ENCODE measurements at regions not wholly inside any gene's neighbourhood (a gene's known extent, or its start where the extent isn't known, plus 50 kb on each side); places are given as distances from the start of the nearest gene placed in this dataset.
"Not testable (repeated sequence)": the region's sequence is repeated elsewhere in the genome, so short reads cannot be mapped to it uniquely, and the experiment has no call there.

DNA sequence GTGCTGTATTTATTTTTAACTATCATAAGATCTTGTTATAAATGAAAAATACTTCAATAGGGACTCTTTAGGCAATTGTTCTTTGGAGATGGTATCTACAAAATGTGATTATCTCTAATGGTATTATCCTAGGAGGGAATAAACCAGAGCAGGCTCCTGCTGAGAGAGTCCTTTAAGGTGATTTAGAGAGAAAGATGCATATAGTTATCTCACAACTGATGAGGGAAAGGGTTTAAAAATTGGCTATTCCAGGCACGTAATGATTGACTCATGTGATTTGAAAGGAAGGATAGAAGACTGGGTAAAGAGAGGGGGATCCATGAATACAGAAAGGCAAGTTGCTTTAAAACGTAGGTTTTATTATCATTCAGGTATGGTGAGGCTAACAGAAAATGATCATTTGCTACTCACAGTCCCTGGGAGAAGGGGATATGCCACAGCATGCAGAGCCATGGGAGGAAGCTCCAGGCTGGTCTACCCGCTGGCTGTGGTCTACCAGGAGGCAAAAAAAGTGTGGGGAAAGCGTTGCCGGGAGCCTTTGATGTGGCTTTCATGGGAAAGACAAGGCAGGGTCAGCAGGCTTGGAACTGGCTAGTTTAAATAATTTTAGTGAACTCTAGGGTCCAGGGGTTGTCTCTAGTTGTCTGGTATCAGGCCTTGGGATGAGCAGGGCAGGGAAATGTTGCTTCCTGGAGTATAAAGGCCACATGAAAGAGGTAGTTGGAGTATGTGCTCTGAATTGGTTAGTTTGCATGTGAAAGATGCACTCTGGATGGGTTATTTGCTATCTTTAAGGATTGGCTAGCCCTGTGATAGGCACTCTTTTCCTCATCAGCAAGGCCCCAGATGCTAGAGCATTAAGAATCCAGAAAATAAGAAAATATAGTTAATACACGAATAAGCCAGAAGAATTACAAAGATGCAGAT lies 798.4 kb upstream of the GRM7 start:
- no peak for DNase-seq

DNA sequence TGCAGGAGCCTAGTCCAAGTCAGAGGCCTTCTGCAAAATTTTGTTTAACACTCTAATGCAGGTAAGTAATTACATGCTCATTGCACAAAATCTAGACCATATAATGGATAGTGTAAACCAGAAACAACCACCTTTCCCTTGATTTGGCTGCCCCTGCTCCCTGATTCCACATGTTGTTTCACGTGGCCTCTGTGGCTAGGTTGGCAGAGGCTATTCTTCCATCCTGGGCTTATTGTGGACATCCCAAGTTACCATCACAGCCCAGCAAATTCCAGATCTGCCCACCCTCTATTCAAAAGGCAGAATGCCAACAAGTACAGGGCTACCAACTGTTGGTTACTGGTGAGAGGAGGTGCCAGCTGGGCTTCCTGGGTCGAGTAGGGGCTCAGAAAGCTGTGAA lies 794.5 kb upstream of the GRM7 start:
- DNase-seq = no peak

DNA sequence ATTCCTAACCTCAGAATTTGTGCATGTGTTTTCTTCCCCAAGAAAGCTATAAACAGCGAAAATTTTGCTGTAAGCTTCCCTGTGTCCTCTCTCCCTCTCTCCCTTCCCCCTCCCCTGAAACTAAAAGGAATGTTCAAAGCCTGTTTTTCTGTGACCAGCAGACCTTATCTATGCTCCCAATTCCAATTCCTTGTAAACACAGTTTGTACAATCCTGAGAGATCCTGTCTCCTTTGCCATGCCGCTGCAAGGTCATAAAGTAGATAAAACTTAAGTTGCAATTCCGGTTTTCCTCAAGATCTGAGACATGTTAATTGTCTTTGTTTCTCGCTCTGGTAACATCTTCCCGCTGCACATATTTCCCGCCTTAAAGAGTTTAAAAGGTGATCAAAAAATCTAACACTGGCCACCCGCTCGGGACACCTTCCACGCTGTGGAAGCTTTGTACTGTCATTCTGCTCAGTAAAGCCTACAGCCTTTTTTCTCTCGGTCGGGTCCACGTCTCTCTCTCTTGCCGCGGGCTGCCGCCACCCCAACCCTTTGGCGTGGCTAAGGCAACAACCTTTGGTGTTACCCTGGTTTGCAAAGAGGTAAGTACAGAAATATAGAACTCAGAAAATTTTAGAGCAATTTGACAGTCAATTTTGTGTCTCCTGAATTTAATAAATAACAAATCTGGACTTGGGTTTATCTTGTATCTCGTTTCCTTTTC lies 793.9 kb upstream of the GRM7 start:
- DNase-seq = not testable (repeated sequence)

DNA sequence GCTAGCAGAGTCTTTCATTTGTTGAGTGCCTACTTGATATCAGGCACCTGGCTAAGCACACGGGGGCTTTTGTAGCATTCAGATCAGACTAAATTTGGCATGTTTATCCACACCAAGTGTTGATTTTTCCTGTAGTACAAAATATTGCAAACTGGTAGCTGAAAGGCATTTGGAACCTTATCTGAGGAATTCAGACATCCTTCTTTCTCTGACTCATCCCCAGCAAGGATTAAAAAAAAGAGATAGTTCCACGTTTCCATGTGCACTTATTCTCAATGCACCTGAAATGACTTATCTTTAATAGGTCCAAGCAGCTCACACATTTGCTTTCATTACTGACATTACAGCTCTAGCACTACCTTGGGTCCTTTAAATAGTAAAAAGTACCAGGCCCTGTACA lies 786.0 kb upstream of the GRM7 start:
- no peak for DNase-seq

DNA sequence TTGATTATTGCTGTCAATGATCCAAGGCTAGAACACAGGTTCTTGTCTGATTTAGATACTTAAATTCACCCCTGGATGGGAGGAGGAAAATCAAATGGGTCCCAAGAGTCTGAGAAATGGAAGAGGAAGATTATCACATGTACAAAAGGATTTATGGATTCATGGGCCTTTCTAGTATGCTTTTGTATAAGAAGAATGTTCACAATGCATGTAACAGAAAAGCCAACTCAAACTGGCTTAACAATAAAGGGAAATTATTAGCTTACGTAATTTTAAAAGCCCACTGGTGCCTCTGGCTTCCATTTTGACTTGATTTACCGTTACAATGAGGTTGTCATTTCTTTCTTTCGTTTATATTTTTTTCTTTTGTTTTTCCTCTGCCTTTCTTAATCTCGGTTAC lies 782.5 kb upstream of the GRM7 start:
- no peak for DNase-seq

DNA sequence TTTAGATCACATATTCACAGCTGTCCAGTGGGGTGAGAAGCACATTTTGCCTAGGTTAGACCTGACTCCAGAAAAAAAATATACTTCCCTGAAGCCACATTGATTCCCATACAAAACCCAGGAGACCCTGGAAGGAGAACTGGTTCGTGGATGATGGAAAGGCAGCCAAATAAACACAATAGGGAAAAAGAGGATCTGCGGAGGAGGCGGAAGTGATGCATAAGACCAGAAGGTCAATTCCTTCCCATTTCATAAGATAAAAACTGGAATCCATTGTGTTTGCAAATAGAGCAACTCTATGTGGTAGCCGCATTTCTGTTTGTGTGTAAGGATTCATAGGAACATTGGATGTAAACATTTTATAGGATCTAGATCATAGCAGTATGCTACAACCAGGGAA lies 781.9 kb upstream of the GRM7 start:
- DNase-seq = no peak

DNA sequence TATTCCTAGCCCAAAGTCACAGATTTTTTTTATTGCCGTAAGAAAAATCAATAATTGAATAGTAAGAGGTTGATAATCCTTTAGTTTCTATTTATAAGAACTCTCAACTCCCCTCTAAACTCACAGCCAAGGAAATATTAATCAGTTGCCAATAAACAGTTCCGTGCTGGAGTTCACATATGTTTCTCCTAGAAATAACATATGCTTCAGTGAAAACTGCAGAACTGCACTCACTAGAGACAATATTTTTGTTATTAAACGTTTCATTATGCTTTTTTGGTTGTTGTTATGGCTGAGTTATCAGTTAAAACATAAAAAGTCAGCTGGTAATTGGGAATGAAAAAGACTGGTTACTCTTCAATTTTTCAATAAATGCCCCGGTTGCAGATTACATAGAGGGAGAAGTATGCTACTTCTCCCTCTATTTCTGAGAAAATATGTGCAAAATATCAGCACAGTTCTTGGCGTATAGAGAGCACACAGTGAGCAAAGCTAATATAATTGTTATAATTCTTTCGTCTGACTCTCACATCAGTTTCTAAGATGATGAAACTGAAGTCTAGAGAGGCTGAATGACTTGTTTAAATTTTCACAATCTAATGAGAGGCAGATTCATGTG lies 781.2 kb upstream of the GRM7 start:
- DNase-seq = no peak

DNA sequence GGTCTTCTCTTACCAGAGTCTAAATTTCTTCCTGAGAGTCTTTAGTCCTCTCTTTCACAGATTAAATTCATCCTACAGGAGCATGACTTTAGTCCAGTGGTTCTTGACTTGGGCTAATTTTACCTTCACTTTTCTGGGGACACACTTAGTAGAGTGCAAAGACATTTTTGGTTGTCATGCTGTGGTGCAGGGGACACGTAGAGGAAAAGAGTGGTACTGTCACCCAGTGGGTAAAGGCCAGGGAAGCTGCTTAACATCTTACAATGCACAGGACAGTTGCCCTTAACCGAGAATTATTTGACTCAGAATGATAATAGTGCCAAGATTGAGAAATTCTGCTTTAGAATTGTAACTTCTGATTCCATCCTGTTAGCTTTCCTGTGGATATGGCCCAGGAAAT lies 772.5 kb upstream of the GRM7 start:
- DNase-seq = no peak

DNA sequence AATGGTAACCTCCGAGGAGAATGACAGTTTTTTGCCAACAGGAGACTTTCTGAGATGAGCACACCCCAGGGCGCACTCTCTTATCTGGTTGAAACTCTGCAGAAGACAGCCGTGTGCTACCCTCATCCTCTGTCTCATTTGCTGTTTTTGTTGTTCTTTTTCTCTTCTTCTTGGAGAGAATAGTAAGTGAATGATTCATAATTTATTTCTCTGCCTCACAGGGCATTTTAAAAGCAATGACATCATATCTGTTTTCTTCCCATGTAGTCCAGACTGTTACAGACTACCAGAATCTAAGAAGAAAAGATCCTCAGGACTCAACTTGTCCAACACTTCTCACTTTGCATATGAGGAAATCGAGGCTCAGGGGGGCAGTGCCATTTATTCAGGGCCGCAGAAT lies 771.1 kb upstream of the GRM7 start:
- DNase-seq = no peak

DNA sequence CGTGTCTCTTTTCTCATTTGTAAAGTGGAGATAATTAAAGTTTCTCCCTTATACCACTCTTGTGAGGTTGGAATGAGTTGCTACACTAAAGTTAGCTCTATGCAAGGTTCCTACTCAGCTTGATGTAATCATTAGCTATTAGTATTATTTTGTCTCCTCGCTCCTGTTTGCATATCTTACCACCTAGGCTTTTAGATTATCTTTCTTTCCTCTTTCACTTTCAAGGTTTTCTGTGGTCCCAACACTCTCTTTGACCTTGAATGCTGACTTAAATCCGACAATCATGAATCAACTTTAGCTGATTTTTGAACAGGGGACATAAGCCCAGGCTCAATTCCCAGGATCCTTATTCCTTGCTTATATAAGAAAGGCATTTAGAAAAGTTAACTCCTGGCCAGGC lies 769.7 kb upstream of the GRM7 start:
- DNase-seq = no peak

DNA sequence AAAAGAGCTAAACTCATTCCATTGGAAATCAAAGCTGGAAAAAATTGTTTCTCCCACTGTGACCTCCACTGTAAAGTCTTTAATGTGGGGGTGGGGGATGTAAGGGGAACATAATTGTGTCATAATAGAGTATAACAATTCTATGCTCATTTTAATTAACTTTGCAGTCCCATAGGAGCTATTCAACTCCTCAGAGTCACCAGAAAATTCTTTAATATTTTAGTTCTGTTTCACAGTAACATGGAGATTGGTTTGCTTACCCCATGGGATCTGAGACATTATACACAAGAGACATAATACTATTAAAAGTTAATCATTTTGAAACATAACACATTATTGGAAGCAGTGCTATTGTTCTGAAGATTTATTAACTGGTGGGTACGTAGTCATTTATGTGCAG lies 765.9 kb upstream of the GRM7 start:
- DNase-seq = no peak

DNA sequence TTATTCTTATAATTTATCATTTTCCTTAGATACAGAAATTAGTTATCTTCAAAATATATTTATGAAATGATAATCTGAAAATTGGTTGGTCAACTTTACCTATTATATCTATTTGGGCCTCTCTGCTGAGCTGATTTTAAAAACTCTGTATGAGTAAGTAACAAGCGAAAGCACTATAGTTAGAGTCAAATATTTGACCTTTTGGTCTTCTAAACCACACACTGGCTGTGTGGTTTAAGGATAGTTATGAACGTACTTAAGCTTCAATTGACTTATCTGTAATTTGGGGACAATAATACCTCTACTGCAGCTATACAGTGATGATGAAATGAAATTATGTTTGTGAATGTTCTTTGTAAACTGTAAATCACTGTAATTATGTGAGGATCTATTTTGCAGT lies 763.9 kb upstream of the GRM7 start:
- no peak for DNase-seq

DNA sequence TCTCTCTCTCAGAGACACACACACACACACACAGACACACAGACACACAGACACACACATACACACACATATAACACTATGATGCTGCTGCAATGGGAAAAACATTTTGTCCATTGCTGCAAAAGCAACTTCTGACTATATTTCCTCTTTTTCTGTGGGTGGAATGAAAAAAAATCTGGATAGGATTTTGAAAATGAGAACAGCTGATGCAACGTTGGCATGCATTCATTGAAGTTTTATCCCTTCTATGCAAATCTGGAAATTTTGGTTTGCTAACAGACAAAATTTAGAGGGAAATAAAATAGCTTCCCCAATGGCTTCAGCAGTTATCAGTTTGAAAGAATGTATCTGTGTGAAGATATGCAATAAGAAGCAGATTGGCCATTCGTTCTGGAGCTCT lies 763.4 kb upstream of the GRM7 start:
- no peak for DNase-seq

DNA sequence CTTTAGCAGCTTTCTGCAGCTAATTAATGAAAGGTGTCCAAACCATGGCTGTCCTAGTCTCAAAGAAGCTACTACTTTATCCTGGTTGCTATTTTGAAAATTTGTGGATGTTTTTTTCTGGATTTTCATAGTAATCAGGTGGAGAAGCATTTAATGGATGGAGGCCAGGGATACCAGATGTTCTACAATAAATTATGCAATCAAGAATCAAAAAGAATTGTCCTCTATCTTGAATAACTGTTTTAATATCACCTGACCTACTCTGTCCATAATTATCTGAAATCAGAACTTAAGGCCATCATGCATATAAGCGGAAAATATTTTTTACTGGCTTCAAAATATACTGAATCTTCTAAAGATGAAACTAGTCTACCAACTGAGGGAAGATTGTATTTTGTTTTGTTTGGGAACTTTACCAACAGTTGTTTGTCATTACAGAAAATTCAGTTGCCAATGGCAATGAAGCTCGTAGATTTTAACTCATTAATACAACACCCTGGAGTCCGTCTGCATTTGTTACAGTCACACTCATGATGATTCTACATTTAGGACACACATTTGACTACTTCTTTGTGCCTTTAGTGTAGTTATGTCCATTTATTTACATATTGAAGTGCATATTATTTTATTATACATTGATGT lies 762.3 kb upstream of the GRM7 start:
- no peak for DNase-seq

DNA sequence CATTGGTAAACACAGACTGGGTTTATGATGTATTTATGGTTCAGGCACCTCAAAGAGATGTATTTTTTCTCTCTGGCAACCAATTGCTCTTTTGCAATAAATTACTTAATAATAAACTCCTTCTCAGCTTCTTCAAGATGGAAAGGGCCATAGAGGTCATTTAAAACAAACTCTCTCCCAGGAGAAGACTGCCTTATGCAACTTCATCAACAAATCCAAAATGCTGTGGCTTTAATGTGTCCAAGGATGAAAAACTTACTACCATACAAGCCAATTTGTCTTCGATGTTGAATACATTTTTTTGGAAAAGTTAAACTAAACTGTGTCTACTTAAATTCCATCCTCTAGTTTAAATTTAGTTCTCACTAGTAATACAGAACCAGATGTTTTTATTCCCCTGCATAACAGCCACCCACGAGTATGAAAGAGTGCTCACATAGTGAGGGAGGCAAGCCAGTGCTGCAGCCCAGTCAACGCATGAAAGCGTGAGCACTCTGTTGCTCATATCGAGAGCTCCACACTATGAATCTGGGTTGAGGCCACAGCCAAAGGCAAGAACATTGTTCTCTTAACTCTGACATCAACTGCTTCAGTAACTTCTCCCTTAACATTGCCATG lies 761.3 kb upstream of the GRM7 start:
- no peak for DNase-seq

DNA sequence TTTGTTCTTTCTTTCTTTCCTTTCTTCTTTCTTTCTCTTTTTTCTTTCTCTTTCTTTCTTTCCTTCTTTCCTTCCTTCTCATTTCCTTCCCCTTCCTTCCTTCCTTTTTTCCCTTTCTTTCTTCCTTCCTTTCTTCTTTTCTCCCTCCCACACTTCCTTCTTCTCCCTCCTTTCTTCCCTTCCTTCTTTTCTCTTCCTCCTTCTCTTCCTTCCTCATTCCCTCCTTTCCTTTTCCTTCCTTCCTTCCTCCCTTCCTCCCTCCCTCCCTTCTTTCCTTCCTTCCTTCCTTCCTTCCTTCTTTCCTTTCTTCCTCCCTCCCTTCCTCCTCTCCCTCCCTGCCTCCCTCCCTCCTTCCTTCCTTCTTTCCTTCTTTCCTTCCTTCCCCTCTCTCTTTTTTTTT lies 755.7 kb upstream of the GRM7 start:
- DNase-seq = no peak

DNA sequence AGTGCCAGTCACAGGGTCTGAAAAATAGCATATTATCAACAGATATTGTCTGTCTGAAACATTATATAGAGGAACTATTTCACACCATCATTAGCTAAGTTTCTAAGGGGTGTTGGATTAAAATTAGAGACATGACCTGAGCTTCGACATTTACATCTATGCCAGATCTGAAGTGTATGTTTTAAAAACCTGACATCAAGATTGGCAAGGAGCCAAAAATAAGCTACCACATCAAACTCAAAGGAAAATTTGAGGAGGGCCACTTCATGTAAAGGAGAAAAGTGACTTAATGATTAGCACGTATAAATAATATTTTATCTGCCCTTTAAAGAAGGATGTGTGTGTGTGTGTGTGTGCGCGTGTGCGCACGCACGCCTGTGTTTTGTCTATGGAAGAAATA lies 752.0 kb upstream of the GRM7 start:
- no peak for DNase-seq

DNA sequence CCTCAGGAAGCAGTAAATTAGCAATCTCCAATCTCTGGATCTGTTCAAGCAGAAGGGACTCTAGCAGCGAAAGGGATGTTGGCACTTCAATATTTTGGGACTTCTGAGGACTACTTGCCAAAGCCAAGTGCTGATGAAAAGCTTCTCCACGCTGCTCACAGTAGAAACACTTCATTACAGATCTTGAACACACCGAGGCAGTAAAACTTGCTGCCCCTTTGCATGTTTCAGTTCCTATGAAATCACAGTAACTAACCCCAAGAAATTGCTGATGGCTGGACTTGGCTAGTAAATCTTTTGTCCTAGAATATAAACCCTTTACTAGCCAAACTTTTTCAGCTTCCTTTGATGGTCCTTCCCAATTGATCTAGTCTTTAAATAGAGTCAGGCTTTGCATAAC lies 750.5 kb upstream of the GRM7 start:
- DNase-seq = no peak

DNA sequence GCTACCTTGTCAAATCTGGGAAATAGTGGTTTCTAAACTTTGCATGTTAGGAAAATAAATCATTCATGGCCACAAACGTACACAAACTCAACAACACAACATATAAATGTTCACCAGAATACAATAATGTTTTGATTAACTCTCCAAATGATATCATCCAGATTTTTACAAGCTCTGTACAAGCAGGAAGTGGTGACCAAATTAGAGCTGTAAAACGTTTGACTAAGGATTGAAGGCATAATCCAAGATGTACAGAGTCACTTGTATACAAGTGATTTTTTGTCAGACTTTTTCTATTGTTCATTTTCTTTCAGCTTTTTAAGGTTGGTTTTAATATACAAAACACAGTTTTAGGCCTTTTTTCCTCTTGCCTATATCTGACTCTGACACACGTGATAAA lies 748.4 kb upstream of the GRM7 start:
- DNase-seq = no peak

DNA sequence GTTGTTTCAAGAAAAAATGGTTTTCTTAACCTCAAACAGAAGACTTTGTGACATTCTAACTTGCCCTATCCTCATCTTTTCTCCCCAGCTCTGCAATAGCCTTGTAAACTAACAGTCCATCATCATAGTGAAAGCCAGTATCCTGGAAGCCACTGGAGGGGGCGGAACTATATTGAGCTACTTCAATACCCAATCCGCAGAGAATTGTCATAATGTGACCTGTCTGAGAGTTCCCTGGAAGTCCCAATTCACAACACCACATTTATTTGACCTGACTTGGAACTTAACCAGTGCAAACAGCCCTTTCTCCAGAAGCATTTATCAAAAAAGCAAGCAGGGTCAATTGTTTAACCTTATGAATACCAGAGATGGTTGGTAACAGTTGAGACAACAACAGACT lies 747.6 kb upstream of the GRM7 start:
- no peak for DNase-seq

DNA sequence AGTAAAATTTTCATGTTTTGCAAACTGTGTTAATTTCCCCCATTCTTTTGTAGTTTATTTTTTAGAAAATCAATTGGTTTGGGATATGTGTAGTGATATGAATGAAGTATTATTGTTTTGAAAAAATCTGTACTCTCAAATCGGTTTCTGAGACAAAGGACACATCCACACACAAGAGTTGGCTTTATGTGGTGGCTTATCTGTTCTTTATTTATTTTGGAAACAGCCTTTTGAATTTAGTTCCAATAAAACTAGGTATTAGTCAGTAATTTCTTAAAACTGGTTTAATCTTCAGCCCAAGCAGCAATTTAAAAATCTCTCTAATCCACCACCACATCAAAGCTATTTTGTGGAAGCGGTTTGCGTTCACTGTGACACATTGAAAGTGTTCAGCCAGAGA lies 741.5 kb upstream of the GRM7 start:
- no peak for DNase-seq

DNA sequence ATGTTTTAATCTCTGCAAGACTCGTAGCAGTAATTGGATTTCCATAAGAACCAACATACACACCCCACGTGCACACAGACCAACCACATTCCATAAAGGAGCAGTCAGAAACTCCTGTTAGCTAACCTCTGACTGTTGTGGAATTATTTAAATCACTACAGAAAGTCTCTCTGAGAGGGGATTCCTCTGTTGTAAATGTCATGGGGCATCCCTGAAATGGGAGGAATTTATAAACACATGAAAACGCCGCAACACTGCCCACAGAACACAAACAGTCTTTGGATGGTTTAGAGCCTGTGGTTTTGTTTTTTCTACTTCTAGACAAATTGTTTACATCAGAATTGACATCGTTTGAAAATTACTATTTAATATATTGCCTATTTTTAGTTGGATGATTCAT lies 740.1 kb upstream of the GRM7 start:
- DNase-seq = no peak

DNA sequence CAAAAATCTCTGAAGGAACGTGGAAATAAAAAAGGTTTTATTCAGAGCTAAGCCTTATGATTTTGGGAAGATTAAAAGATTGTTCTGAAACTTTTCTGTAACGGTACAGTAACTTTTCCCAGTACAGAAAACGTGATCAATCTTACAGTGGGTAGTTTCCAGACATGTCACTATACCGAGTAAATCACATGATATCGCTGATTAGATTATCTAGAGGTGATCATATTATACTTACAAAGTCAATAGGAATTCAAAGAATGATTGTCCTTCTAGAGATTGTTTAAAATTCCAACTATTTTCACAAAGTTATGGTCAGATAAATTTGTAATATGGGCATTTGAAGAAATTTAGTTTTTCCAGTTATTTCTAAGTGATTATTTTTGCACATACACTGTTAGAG lies 736.0 kb upstream of the GRM7 start:
- DNase-seq = no peak
